Activated CD8-positive, alpha-beta memory T cell treated with anti-CD3 and anti-CD28 coated beads, Interleukin-2, amount 50 U/mL, for 48 hours (primary cell): ENCODE measurements at regions not wholly inside any gene's neighbourhood (a gene's known extent, or its start where the extent isn't known, plus 50 kb on each side); places are given as distances from the start of the nearest gene placed in this dataset.

Experiments
- DNase-seq: peaks from one replicate; pipeline ENCODE4 v3.0.0-alpha.2; 2020

DNA sequence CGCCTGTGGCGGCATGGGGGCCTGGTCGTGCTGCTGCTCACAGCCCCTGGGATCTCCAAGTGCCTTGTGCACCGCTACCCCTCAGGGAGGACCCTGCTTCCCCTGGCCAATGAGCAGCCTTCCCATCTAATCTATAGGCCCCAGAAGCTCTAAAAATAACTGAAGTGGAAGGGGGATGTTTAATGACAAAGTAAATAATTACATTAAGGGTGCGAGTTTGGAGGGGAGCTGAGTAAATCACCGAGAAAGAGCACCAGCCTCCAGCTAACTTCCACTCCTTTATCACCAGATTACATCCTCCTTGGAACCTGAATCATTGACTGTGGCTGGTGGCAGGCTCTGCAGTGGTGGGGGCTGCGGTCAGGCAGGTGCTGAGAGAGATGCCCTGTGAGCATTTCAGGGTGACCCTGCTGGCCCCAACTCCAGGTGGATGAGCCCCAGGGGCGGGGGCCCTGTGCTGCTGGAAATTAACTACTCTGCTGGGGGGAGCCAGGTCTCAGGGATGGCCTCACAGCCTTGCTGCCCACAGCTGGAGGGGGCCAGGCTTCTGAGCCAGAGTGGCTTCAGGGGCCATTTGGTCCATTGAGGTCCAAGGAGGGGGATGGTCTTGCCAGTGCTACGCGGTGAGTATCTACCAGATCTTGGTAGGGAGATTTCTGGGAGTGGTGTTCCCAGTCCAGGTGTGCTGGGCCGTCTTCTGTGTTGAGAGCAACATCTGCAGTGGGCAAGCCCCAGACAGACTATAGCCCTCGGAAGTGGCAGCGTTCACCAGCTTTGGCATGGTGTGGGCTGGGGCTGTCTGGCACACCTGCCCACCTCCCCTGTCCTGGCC, 74.2 kb downstream of the GLI2 start:
- DNase-seq: no peak

- DNase-seq: no peak
These were observed 75.0 kb downstream of the GLI2 start for GRCh38 chr2:120810639-120811038.

- DNase-seq: no peak
These were observed 77.2 kb downstream of the GLI2 start for GRCh38 chr2:120812866-120813265.

GRCh38 chr2:120814352-120814751, 78.7 kb downstream of the GLI2 start:
- DNase-seq: no peak

DNA sequence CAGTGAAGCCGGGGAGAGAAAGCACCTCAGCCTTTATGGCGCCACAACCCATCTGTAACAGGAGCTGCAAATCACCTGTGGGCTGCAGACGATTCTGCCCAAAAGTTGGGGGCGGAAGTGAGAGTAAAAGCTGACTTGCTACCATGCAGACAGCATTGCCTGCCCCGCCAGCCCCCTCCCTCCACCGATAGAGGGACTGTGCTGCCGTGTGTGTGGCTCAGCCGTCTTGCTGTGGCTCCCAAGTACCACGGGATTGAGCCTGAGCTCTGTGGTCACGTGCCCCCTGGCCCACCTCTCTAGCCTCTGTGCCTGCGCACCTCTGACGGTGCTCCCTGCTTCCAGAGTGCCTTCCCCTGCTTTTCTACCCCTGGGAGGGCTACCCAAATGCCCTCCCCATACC, 79.6 kb downstream of the GLI2 start:
- no peak for DNase-seq

DNA sequence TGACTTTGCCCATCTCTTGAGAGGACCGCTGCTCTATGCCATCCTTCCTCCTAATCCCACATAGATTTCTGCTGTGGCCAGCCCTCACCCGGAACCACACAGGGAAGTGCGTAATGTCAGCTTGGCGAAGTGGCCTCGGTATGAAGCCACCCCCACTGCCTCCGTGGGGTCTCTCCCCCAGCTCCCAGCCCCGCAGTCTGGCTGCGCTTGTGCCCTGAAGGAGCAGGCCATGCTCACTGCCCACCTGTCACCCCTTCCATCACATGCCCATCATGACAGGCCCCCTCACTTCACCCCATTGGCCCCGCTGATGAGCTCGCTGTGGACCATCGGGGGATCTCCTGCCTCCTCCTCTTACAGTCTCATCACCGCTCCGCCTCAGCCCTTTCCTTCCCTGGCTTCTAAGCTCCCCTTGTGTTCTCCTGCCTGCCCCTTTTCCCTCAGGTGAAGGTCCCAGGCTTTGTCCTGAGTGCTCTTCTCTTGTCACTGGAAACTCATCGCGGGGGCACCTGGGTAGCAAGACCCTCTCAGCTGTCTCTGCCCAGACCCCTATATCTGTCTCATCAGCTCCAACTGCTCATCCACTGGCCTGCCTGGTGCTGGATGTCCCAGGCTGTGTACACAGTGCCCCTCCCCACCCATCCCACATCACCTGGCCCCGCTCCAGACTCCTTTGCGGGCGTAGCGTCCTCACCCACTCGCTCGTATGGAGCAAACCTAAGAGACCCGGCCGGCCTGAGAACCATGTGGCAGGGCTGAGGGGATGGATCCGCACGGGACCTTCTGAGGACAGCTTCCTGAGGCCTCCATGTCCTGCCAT, 81.7 kb downstream of the GLI2 start:
- no peak for DNase-seq

GRCh38 chr2:120817956-120818325, 82.3 kb downstream of the GLI2 start:
- no peak for DNase-seq

- DNase-seq: no peak
These were observed 82.8 kb downstream of the GLI2 start for GRCh38 chr2:120818441-120818920.

GRCh38 chr2:120819720-120820210, 84.1 kb downstream of the GLI2 start:
- DNase-seq: no peak

GRCh38 chr2:120820263-120820952, 84.7 kb downstream of the GLI2 start:
- no peak for DNase-seq

GRCh38 chr2:120820953-120821279, 85.2 kb downstream of the GLI2 start:
- no peak for DNase-seq

- no peak for DNase-seq
These were observed 85.9 kb downstream of the GLI2 start for GRCh38 chr2:120821446-120822160.

- no peak for DNase-seq
These were observed 87.3 kb downstream of the GLI2 start for GRCh38 chr2:120822933-120823332.

- DNase-seq: no peak
These were observed 87.9 kb downstream of the GLI2 start for GRCh38 chr2:120823551-120823950.

GRCh38 chr2:120824246-120824645, 88.6 kb downstream of the GLI2 start:
- no peak for DNase-seq

- no peak for DNase-seq
These were observed 89.9 kb downstream of the GLI2 start for GRCh38 chr2:120825370-120826259.

DNA sequence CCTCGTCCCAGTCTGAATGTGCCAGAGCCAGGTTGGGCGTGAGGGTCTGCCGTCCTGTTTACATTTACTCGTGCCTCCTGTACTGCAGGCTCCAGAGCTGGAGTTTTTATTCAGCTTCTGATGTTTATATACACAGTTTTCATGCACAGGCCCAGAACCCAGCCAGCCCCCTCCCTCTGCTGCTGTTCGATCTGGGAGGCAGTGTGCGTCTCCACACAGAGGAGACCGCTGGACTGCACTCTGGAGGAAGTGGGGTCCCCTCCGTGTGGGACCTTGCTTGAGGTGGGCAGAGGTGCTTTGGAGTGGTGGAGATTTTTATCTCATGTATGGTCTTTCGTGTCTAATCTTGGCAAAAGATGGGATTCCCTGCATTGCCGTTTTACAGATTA, 90.6 kb downstream of the GLI2 start:
- DNase-seq: no peak

- DNase-seq: no peak
These were observed 91.2 kb downstream of the GLI2 start for GRCh38 chr2:120826716-120827410.

- no peak for DNase-seq
These were observed 92.4 kb downstream of the GLI2 start for GRCh38 chr2:120828066-120828465.

GRCh38 chr2:120828829-120829632, 93.4 kb downstream of the GLI2 start:
- DNase-seq: no peak
